ENCODE measurements at regions not wholly inside any gene's neighbourhood (a gene's known extent, or its start where the extent isn't known, plus 50 kb on each side); places are given as distances from the start of the nearest gene placed in this dataset.

- FAIRE-seq: no peak
- no peak overlapping the region for H3K4me2 ChIP-seq (ENCODE audit: insufficient read depth in 1 of 2, low read depth in 2 of 2, low read length in 2 of 2)
- H3K4me1 ChIP-seq (replicated peaks in 1 of 4; ENCODE audit: control insufficient read depth in 3 of 4, insufficient read depth in 4 of 4, low read length in 3 of 4): no peaks in the 10 kb centered on the region
- no peak overlapping the region for H3K27ac ChIP-seq (ENCODE audit: low read depth, low read length)
- no peak overlapping the region for H2BK5ac ChIP-seq (ENCODE audit: low read depth, low read length)
- H2BK15ac ChIP-seq (ENCODE audit: low read length): no peak overlapping the region
- CTCF ChIA-PET (ENCODE audit: partially characterized antibody): interaction anchor here (0.8 kb wide), 1 partner anchor 20 kb away, joined by 3 read pairs; no protein-coding TSS in a partner anchor
- no peaks in the 10 kb centered on the region for H3K79me1 ChIP-seq (ENCODE audit: low read depth, low read length)
- no peak overlapping the region for H2BK20ac ChIP-seq (ENCODE audit: low read length)
- no peak overlapping the region for H4K91ac ChIP-seq (replicated peaks; ENCODE audit: insufficient read length, low read length)
- H4K8ac ChIP-seq (ENCODE audit: extremely low read depth, insufficient read depth, low read length): no peak overlapping the region
- H2AFZ ChIP-seq (ENCODE audit: low read length): 0 out of 2 replicates have a peak overlapping the region, but pooled peaks have one; percentile 5
- DNase-seq (ENCODE audit: low read depth in 1 of 2, low spot score in 2 of 2): no peak
- H3K56ac ChIP-seq (replicated peaks; ENCODE audit: insufficient read length, low read depth, low read length): no peak overlapping the region
- H3K14ac ChIP-seq (ENCODE audit: insufficient read length): no peak overlapping the region
- H3K4ac ChIP-seq (replicated peaks; ENCODE audit: insufficient read length, low read depth, low read length): no peak overlapping the region
- no peak overlapping the region for H2BK12ac ChIP-seq (ENCODE audit: low read depth, low read length)
- no peaks in the 10 kb centered on the region for H3K9me3 ChIP-seq (ENCODE audit: insufficient read depth in 2 of 2, low read depth in 1 of 2, low read length in 1 of 2)
- H2AK5ac ChIP-seq (ENCODE audit: low read depth, low read length): no peak overlapping the region
- H3K36me3 ChIP-seq (ENCODE audit: control insufficient read depth in 2 of 4, insufficient read depth in 4 of 4, low read length in 3 of 4): no peaks in the 10 kb centered on the region
- no peak overlapping the region for H3K4me3 ChIP-seq (ENCODE audit: extremely low read depth in 1 of 4, insufficient read depth in 2 of 4, low read depth in 3 of 4, low read length in 4 of 4)
- WGBS, 2 experiments (ENCODE audit: extremely low coverage in 1 of 2, insufficient coverage in 1 of 2, insufficient read length in 1 of 2, insufficient replicate concordance in 2 of 2, low coverage in 1 of 2, low lambda C conversion rate in 2 of 2, missing lambda C conversion rate in 1 of 2): 90% methylated on average over 2 of the region's 2 CpGs; no CpG with 5 or more reads in 1 of the 2 experiments
- H3K79me2 ChIP-seq (ENCODE audit: control insufficient read depth in 1 of 2, insufficient read depth in 2 of 2, low read length in 2 of 2): no peaks in the 10 kb centered on the region
- no peaks in the 10 kb centered on the region for H4K20me1 ChIP-seq (replicated peaks in 1 of 2; ENCODE audit: control insufficient read depth in 1 of 2, insufficient read depth in 2 of 2, low read length in 2 of 2)
- no peak overlapping the region for H2BK120ac ChIP-seq (replicated peaks; ENCODE audit: low read depth, low read length)
- no peak overlapping the region for H4K5ac ChIP-seq (ENCODE audit: insufficient read length, low read depth, low read length)
- H3K18ac ChIP-seq (ENCODE audit: extremely low read depth, low read length): no peak overlapping the region
- H3K23me2 ChIP-seq (ENCODE audit: low read depth, low read length): no peaks in the 10 kb centered on the region
- no peaks in the 10 kb centered on the region for H3K27me3 ChIP-seq (replicated peaks in 1 of 4; ENCODE audit: control insufficient read depth in 3 of 4, extremely low read depth in 1 of 4, insufficient read depth in 3 of 4, low read length in 3 of 4)
- H3K23ac ChIP-seq (ENCODE audit: insufficient read length): no peak overlapping the region
- POLR2A ChIA-PET (ENCODE audit: partially characterized antibody): no interaction called here
- no peak overlapping the region for H3K9ac ChIP-seq (replicated peaks in 1 of 4; ENCODE audit: extremely low read depth in 1 of 4, low read depth in 3 of 4, low read length in 3 of 4)
- TF ChIP-seq POLR2AphosphoS5 (IDR thresholded peaks at IDR 0.05; ENCODE audit: low read depth, low read length): no peak
- TF ChIP-seq RFX5 (IDR thresholded peaks at IDR 0.05; ENCODE audit: borderline replicate concordance, low read depth, low read length): no peak
- TF ChIP-seq SP2 (IDR thresholded peaks at IDR 0.05; ENCODE audit: low read length): no peak
These were observed 1459.9 kb upstream of the ALCAM start for GRCh38 chr3:103906808-103907207.
